CD14-positive monocyte (primary cell): ENCODE measurements at regions not wholly inside any gene's neighbourhood (a gene's known extent, or its start where the extent isn't known, plus 50 kb on each side); places are given as distances from the start of the nearest gene placed in this dataset.

ENCODE experiments used
- DNase-seq, 3 donors: peaks; one replicate each; pipeline ENCODE4 v3.0.0-alpha.2; 2011 to 2022
- H2AFZ ChIP-seq: 2 replicates; pipeline ENCODE4 v1.6.0; 2012; ENCODE audit warnings: mild to moderate bottlenecking, low read depth, low read length, inconsistent platforms; ENCODE audit not compliant: insufficient read depth, poor library complexity, severe bottlenecking
- H3K27ac ChIP-seq, 2 donors: 1 replicate in 1 of 2; 2 replicates in 1 of 2; pipeline ENCODE4 v1.5.1; 2012 to 2013; ENCODE audit warnings: low read length in 2 of 2, control low read depth in 1 of 2, inconsistent platforms in 1 of 2, low read depth in 1 of 2, mild to moderate bottlenecking in 1 of 2
- H3K27me3 ChIP-seq, 2 donors: one replicate each; pipeline versions ENCODE4 v1.6.0 to v1.6.1; 2011 to 2013; ENCODE audit warnings: low read length in 2 of 2; ENCODE audit not compliant: control insufficient read depth in 2 of 2, insufficient read depth in 2 of 2
- H3K36me3 ChIP-seq, 2 donors: replicated peaks in 1 of 2; 1 replicate in 1 of 2; 2 replicates in 1 of 2; pipeline versions ENCODE4 v1.5.1 to v1.6.1; 2012 to 2013; ENCODE audit warnings: low read length in 2 of 2, control low read depth in 1 of 2, inconsistent platforms in 1 of 2, mild to moderate bottlenecking in 1 of 2; ENCODE audit not compliant: insufficient read depth in 2 of 2, control insufficient read depth in 1 of 2
- H3K4me1 ChIP-seq, 2 donors: 1 replicate in 1 of 2; 2 replicates in 1 of 2; pipeline versions ENCODE4 v1.5.1 to v1.6.1; 2012 to 2013; ENCODE audit warnings: low read length in 2 of 2, control low read depth in 1 of 2, inconsistent platforms in 1 of 2, mild to moderate bottlenecking in 1 of 2, moderate library complexity in 1 of 2; ENCODE audit not compliant: insufficient read depth in 2 of 2, control insufficient read depth in 1 of 2
- H3K4me2 ChIP-seq: replicated peaks from 2 replicates; pipeline ENCODE3; 2012; ENCODE audit warnings: low read length, moderate library complexity, mild to moderate bottlenecking; ENCODE audit not compliant: poor library complexity, severe bottlenecking; ENCODE audit errors: extremely low read depth
- H3K4me3 ChIP-seq, 3 experiments: fragments of 200-600 bp in 1 of 3; sonication (generic) in 1 of 3; replicated peaks in 1 of 3; 1 replicate in 2 of 3; 2 replicates in 1 of 3; pipeline ENCODE4 v1.5.1; 2011 to 2013; ENCODE audit warnings: low read length in 3 of 3, mild to moderate bottlenecking in 3 of 3, control low read depth in 2 of 3, low read depth in 2 of 3, inconsistent platforms in 1 of 3, moderate library complexity in 1 of 3
- H3K79me2 ChIP-seq: 2 replicates; pipeline ENCODE4 v1.6.0; 2012; ENCODE audit warnings: mild to moderate bottlenecking, control low read depth, inconsistent platforms, low read length, moderate library complexity; ENCODE audit not compliant: insufficient read depth
- H3K9ac ChIP-seq: 2 replicates; pipeline ENCODE4 v1.6.0; 2017; ENCODE audit warnings: low read length, mild to moderate bottlenecking; ENCODE audit not compliant: insufficient read depth, poor library complexity, severe bottlenecking
- H3K9me3 ChIP-seq, 2 donors: replicated peaks in 1 of 2; 1 replicate in 1 of 2; 2 replicates in 1 of 2; pipeline versions ENCODE4 v1.5.1 to v1.6.1; 2012 to 2013; ENCODE audit warnings: low read length in 2 of 2, control low read depth in 1 of 2; ENCODE audit not compliant: control insufficient read depth in 1 of 2, insufficient read depth in 1 of 2
- H4K20me1 ChIP-seq: 2 replicates; pipeline ENCODE4 v1.6.0; 2012; ENCODE audit warnings: mild to moderate bottlenecking, low read length, control low read depth, moderate library complexity; ENCODE audit not compliant: insufficient read depth
- H3K27ac Mint-ChIP-seq, 7 donors: one replicate each; pipeline ENCODE4 v1.8.0; 2020; ENCODE audit warnings: mild to moderate bottlenecking in 7 of 7, mixed read lengths in 7 of 7, moderate library complexity in 6 of 7, inconsistent platforms in 2 of 7
- H3K27me3 Mint-ChIP-seq, 3 donors: one replicate each; pipeline ENCODE4 v1.8.0; 2021 to 2022; ENCODE audit warnings: low read depth in 3 of 3, mild to moderate bottlenecking in 3 of 3, mixed read lengths in 3 of 3, moderate library complexity in 3 of 3, inconsistent platforms in 1 of 3
- H3K36me3 Mint-ChIP-seq, 2 donors: one replicate each; pipeline ENCODE4 v1.8.0; 2020; ENCODE audit warnings: mixed read lengths in 2 of 2, inconsistent platforms in 1 of 2, mild to moderate bottlenecking in 1 of 2
- H3K4me1 Mint-ChIP-seq: one replicate; pipeline ENCODE4 v1.8.0; 2020; ENCODE audit warnings: mild to moderate bottlenecking, mixed read lengths
- H3K4me3 Mint-ChIP-seq, 2 donors: one replicate each; pipeline ENCODE4 v1.8.0; 2020; ENCODE audit warnings: mild to moderate bottlenecking in 2 of 2, mixed read lengths in 2 of 2, moderate library complexity in 1 of 2
- H3K9me3 Mint-ChIP-seq, 7 donors: one replicate each; pipeline ENCODE4 v1.8.0; 2020 to 2022; ENCODE audit warnings: mixed read lengths in 7 of 7, mild to moderate bottlenecking in 6 of 7, moderate library complexity in 6 of 7, inconsistent platforms in 2 of 7
- WGBS: methylation state at CpG from one replicate; pipeline ENCODE4 v1.1.5; 2013; ENCODE audit warnings: missing lambda C conversion rate; ENCODE audit not compliant: insufficient coverage; 5-methylcytosine and 5-hydroxymethylcytosine counted together
- intact Hi-C, 2 donors: fragments of 100-400 bp; cut with micrococcal nuclease; formaldehyde crosslinking; loops; one replicate each; pipeline versions ENCODE4 v1.15.0 to v1.15.1; 2023
- TF ChIP-seq, protein P1 (sequence below): fragments of 200-600 bp; IDR thresholded peaks from one replicate; pipeline ENCODE4 v1.8.0; 2022; ENCODE audit warnings: antibody characterized with exemption, mild to moderate bottlenecking

DNA sequence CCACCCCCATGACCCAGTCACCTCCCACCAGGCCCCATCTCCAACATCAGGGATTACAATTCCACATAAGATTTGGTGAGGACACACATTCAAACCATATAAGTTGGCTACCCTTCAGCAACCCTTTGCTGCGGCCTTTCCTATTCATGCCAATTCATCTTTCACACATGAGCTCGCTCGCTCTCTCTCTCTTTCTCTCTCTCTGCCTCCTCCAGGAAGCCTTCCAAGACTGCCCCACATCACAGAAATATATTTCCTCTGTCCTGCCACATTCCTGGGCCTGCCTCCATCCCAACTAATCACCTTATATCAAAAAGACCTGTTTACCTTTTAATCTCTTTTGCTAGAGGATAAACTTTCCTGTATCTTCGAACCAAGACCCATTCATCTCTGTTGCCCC is 188.9 kb downstream of the TTC32 start:
- 98% methylated on average over 3 of the region's 4 CpGs for WGBS
- DNase-seq, result no peak
- no peaks in the 10 kb centered on the region for H3K36me3 ChIP-seq
- H2AFZ ChIP-seq, result no peak overlapping the region
- peaks cover 0 to 6% of the 10 kb centered on the region in 2 donors for H3K9me3 ChIP-seq
- Mint-ChIP-seq H3K36me3 (no peaks in the 10 kb centered on the region), H3K4me3 (no peak overlapping the region), H3K9me3 (peaks cover 0 to 23% (median 9%) of the 10 kb centered on the region in 7 donors), H3K4me1 (no peaks in the 10 kb centered on the region), H3K27me3 (peaks cover 0 to 2% (median 0%) of the 10 kb centered on the region in 3 donors), H3K27ac (no peak overlapping the region)
- H3K27ac ChIP-seq, result no peak overlapping the region
- intact Hi-C loops, result no loop called here
- TF ChIP-seq, protein P1, sequence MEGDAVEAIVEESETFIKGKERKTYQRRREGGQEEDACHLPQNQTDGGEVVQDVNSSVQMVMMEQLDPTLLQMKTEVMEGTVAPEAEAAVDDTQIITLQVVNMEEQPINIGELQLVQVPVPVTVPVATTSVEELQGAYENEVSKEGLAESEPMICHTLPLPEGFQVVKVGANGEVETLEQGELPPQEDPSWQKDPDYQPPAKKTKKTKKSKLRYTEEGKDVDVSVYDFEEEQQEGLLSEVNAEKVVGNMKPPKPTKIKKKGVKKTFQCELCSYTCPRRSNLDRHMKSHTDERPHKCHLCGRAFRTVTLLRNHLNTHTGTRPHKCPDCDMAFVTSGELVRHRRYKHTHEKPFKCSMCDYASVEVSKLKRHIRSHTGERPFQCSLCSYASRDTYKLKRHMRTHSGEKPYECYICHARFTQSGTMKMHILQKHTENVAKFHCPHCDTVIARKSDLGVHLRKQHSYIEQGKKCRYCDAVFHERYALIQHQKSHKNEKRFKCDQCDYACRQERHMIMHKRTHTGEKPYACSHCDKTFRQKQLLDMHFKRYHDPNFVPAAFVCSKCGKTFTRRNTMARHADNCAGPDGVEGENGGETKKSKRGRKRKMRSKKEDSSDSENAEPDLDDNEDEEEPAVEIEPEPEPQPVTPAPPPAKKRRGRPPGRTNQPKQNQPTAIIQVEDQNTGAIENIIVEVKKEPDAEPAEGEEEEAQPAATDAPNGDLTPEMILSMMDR, result no peak
- no peak overlapping the region for H3K9ac ChIP-seq
- H3K27me3 ChIP-seq, result no peaks in the 10 kb centered on the region
- H3K4me2 ChIP-seq, result no peak overlapping the region
- no peaks in the 10 kb centered on the region for H3K79me2 ChIP-seq
- no peaks in the 10 kb centered on the region for H3K4me1 ChIP-seq
- H4K20me1 ChIP-seq, result no peaks in the 10 kb centered on the region
- no peak overlapping the region for H3K4me3 ChIP-seq

DNA sequence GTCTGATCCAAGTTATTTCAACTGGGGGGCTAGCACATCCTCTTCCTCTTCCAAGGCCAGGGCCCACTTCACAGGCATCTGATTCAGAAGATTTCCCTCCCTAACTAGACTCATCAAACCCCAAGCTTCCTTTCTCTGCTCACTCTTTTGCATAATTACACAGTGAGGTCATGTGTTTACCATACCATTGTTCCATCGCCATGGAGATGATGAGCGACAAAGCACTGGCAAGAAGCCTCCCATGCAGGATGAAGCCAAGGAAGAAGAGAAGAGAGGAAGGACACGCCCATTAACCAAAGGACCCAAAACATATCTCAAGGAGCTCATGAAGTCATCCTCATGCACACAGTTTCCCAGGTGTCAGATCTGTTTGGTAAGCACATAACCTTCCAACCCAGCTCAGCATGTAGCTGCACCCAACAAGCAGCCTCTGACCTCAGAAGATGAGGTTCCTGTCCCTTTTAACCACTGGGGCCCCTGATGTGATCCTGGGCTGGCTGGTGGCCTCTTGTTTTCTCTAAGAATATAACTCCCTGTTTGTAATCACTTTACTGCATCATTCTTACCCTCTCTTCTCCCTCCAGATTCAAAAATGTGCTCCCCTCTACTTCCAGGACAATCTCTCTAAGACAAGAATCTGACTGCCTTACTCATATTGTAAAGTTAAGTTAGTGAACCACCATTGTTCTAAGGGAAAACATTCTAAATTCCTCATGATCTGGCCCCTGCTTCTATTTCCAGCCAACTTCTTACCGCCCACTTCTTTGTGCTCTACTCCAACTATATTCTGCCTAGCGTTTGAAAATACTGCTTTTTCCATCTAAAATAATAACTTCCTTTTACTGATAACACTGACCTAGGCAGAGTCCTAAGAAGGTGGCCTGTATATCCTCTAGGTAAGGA is 190.1 kb downstream of the TTC32 start:
- no peak for DNase-seq
- intact Hi-C loops, result no loop called here
- Histone ChIP-seq H3K4me3 (no peak overlapping the region), H3K36me3 (no peaks in the 10 kb centered on the region), H3K4me1 (no peaks in the 10 kb centered on the region), H3K27me3 (no peaks in the 10 kb centered on the region), H3K4me2 (no peak overlapping the region), H3K27ac (no peak overlapping the region), H4K20me1 (no peaks in the 10 kb centered on the region), H2AFZ (no peak overlapping the region), H3K9me3 (no peaks in the 10 kb centered on the region), H3K79me2 (no peaks in the 10 kb centered on the region), H3K9ac (no peak overlapping the region)
- no CpG with 5 or more reads among the region's 5 CpGs for WGBS
- Mint-ChIP-seq H3K4me3 (no peak overlapping the region), H3K27me3 (peaks cover 0 to 2% (median 0%) of the 10 kb centered on the region in 3 donors), H3K27ac (no peak overlapping the region), H3K36me3 (no peaks in the 10 kb centered on the region), H3K9me3 (peaks cover 0 to 19% (median 5%) of the 10 kb centered on the region in 7 donors), H3K4me1 (no peaks in the 10 kb centered on the region)
- TF ChIP-seq, protein P1, result no peak
